HG02642 (cell line): ENCODE measurements at regions not wholly inside any gene's neighbourhood (a gene's known extent, or its start where the extent isn't known, plus 50 kb on each side); places are given as distances from the start of the nearest gene placed in this dataset.

ENCODE experiments used
- ATAC-seq: cut with Tn5 transposase; IDR thresholded peaks from one replicate; pipeline ENCODE4 v1.9.1; 2021; ENCODE audit warnings: mild to moderate bottlenecking; ENCODE audit not compliant: unreplicated experiment, poor library complexity

- ATAC-seq = no peak
Measured at GRCh38 chr6:85396159-85396808, 53.6 kb upstream of the NT5E start.

GRCh38 chr6:85395746-85396145 lies 54.1 kb upstream of the NT5E start:
- ATAC-seq = no peak

- no peak for ATAC-seq
Measured at GRCh38 chr6:85394853-85395538, 54.9 kb upstream of the NT5E start.

- no peak for ATAC-seq
Measured at GRCh38 chr6:85394199-85394598, 55.7 kb upstream of the NT5E start.

DNA sequence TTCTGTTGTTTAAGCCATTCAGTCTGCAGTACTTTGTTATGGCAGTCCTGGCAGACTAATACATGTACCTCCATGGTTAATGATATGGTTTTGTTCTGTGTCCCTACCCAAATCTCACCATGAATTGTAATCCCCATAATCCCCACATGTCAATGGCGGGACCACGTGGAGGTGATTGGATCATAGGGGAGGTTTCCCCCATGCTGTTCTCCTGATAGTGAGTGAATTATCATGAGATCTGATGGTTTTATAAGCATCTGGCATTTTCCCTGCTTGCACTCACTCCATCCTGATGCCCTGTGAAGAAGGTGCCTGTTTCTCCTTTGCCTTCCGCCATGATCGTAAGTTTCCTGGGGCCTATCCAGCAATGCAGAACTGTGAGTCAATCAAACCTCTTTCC lies 57.5 kb upstream of the NT5E start:
- no peak for ATAC-seq

DNA sequence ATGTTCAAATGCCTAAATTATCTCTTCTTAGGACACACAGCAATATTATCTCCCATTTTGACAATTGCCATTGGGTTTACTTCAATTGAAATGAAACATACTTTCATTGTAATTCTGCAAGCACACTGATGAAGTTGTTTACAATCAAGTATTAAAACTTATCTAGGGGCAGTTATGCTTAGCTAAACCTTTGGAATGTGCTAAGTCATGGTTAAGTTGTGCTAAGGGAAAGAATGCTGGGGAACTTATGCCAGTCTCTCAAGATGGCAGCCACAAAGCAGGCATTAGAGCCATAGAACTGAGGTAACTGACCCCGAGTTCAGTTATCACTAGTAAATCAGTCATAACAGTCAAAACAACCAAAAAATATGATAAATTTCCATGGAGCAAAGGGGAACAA lies 59.1 kb upstream of the NT5E start:
- no peak for ATAC-seq

GRCh38 chr6:85390105-85390728 lies 59.7 kb upstream of the NT5E start:
- no peak for ATAC-seq

DNA sequence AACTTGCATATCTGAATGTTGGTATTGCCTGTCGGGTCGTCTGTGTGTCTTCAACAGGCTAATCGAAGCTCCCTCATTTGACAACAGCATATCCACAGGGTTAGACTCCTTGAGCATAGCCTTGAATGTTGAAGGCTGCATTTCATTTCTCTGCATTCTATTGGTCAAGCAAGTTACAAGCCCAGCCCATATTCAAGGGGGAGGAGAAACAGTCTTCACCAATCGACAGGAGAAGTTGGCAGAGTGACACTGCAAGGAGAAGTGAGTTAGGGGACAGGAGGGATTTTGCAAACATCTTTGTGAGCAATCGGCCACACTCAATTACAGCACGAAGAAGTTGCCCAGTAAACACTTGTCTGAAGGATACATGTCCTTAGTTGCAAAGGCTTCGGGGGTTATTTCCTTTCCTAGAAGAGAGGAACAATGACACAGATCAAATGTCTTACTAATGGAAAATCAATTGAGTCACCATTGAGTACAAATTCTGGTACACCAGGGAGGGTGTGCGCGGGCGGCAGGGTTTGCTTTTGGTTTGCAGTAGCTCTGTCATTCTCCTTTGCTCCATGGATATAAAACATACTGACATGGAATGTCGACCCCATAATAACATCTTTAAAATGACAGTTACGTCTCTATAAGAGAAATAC lies 60.6 kb upstream of the NT5E start:
- no peak for ATAC-seq

DNA sequence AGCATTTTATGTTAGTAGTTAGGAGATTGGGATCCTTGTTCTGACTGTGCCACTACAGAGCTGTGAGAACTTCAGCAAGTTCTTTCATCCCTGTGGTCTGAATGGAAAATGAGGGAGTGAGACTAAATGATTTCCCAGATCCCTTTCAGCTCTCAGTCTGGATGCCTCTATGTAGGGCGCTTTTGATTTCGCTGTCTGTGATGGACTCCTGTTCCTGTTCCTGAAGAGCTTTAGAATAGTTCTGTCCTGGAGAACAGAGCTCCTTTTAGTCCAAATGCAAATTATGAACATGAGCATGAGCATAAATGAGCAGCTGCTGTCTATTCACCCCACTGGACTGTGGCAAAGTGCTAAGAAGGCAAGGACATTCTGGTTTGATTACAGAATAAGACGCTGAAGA lies 61.4 kb upstream of the NT5E start:
- no peak for ATAC-seq

DNA sequence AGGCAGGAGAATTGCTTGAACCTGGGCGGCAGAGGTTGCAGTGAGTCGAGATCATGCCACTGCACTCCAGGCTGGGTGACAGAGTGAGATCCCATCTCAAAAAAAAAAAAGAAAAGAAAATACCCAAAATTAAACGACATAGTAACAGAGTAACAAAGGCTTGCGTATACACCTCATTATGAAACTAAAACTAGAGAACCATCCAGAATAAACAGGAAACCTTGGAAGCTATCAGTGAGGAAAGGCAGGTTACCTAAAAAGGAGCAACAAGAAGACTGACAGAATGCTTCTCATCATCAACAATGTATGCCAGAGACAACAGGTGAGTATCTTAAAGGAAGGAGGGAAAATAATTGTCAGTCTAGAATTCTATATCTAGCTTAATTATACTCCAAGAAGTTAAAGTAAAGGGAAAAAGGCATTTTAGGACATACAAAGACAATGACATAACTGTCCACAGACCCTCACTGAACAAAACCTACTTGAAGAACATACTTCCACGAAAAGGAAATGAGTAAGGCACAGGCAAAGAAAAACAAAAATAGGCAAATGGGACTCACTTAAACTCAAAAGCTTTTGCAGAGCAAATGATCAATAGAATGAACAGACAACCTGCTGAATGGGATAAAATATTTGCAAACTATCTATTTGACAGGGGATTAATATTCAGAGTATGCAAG lies 64.1 kb upstream of the NT5E start:
- ATAC-seq = no peak

GRCh38 chr6:85383042-85383441 lies 66.8 kb upstream of the NT5E start:
- ATAC-seq = no peak

DNA sequence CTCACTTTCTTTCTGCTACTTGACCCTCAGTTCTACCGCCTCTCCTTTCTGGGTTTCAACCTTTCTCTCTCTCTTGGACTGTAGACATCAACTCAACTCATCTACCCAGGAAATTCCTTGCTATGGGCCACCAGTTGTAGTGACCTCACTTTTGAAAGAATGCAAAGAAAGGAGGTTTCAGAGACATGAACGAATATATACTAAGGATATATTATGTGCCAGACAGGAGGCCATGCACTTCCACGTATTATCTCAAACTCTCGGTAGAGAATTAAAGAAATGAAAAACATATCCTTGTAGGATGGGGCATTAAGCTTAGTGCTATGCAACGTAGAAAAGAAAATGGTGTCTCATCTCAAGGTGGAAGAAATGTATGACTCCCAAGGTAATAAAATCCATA lies 67.3 kb upstream of the NT5E start:
- no peak for ATAC-seq

GRCh38 chr6:85372915-85373270 lies 77.0 kb upstream of the NT5E start:
- ATAC-seq = no peak

DNA sequence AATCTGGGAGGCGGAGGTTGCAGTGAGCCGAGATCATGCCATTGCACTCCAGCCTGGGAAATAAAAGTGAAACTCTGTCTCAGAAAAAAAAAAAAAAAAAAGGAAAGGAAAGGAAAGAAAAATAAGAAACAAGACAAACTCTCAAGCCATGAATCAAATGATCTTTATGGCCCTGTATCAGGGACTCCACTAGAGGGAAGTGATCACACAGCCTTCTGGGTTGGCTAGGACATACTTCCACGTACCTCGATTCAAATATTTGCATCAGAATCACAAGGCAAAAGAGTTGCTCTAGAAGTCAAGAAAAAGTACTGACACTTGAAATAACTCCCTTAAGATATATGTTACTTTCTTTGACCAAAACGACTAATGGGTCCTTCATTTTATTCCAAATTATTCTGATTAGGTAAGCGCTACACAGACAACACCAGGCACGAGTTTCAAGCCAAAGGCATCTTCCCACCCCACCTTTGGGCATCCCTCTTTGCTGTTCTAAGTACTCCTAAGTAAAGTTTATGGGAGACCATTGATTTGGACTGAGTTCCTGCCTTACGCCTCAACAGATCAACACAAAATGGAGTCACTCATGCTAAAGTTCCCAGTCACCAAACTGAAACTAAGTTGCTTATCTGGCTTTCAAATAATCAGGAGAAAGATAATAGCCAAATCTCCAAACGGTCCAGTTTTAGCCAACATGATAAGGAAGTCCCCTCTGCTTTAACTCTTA lies 77.5 kb upstream of the NT5E start:
- no peak for ATAC-seq

GRCh38 chr6:85368631-85369030 lies 81.3 kb upstream of the NT5E start:
- ATAC-seq = no peak

DNA sequence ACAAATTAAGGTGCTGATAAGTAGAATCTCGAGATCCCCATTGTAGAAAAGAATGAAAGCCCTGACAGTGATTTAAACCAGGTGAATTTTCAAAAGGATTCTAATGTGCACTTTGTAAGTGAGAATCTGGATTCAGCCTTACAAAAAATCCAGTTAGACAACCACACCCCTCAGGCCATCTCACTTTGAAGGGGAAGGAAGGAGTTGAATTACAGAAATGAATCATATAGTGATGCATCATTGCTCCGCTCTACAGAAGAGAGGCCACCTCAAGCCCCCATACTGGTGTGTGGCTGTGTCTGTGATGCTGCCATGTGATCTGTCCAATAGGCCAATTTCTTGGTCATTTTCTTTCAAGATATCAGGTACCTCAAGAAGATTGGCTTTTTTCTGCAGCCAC lies 85.5 kb upstream of the NT5E start:
- no peak for ATAC-seq

DNA sequence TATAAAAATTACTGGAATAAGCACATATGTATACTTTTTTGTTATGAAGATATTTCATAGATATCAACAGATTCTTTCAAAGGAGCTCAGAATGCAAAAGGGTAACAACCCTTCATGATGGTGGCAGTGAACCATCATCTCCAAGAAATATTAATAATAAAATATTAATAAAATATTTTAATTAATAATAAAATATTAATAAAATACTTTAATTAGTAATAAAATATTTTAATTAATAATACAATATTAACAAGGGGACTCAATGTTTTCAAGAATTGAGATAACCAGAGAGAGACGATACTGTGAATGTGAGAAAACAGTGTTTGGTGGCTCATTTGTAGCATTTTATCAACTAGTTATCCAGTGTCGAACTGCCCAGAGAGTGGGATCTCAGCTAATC lies 86.0 kb upstream of the NT5E start:
- ATAC-seq = no peak

GRCh38 chr6:85362652-85363310 lies 87.1 kb upstream of the NT5E start:
- no peak for ATAC-seq

DNA sequence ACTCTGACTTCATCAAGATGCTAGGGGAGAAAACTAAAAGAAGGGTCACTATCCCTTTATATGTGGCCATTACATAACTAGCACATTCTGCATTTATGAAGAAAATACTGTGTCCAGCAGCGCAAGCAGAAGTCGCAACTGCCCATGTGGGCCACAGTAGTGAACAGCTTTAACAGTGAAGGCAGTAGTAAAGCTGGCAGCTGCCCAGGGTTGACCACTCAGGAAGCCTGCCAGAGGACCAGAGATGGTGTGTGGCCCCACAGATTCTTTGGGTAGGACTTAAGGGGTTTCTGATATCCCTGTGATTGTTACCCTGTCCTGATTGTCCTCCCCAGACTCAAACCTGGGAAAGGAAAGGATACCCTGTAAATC lies 88.3 kb upstream of the NT5E start:
- ATAC-seq = no peak
